GM18499 (cell line): ENCODE measurements at regions not wholly inside any gene's neighbourhood (a gene's known extent, or its start where the extent isn't known, plus 50 kb on each side); places are given as distances from the start of the nearest gene placed in this dataset.
"Not testable (repeated sequence)": the region's sequence is repeated elsewhere in the genome, so short reads cannot be mapped to it uniquely, and the experiment has no call there.

ENCODE experiments used
- ATAC-seq: cut with Tn5 transposase; IDR thresholded peaks from one replicate; pipeline ENCODE4 v1.9.1; 2021; ENCODE audit warnings: moderate number of reproducible peaks; ENCODE audit not compliant: insufficient read depth, unreplicated experiment

DNA sequence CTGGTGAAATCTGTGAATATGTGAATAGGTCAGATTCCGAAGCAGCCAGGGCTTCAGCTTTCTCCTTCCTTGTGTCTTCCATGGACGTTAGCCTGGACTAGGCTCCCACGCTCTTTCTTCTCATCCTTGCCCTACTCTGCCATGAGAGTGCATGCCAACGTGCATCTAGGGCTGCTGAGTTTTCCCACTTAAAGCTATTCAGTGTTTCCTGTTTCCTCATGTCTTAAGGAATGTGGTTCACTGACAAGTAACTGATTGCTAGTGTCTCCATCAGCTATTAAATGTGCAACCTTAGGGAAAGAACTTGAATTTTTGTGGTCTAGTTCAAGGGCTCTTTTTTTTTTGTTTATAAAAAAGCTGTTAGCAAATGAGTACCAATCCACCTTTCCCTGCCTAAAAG, 642.3 kb upstream of the LINC00305 start:
- ATAC-seq: no peak

GRCh38 chr18:64785686-64786085, 636.8 kb upstream of the LINC00305 start:
- no peak for ATAC-seq

DNA sequence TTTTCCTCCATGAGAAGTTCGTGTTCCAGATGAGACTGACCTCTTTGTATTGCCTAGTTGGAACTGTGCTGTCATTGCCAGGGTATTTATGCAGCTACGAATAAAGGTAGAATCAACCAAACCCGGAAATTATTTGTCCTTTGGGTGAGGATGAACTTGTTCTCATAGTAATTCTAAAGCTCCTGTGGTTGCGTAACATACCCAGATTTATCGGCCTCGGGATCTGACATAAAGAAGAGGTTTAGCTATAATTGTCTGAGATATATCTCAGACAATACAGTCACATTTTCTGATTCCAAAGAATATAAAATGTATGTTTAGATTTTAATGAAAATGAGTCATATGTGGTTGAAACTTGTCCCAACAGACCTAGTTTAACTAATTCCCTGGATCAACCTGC, 628.7 kb upstream of the LINC00305 start:
- ATAC-seq: no peak

GRCh38 chr18:64765908-64766307, 617.0 kb upstream of the LINC00305 start:
- ATAC-seq: no peak

DNA sequence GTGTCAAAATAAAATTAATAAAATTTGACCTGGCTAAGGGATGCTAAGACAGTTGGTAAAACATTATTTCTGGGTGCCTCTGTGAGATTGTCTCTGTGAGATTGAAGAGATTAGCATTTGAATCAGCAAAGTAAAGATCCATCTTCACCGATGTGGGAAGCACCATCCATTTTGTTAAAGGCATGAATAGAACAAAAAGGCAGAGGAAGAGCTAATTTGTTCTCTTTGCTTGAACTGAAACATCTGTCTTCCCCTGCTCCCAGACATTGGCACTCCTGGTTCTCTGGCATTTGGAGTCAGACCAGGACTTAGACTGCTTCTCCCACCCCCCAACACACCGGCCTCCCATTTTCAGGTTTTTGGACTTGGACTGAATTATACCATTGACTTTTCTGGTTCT, 603.8 kb upstream of the LINC00305 start:
- no peak for ATAC-seq

- ATAC-seq: no peak
Observed at GRCh38 chr18:64749884-64750283, 601.0 kb upstream of the LINC00305 start.

DNA sequence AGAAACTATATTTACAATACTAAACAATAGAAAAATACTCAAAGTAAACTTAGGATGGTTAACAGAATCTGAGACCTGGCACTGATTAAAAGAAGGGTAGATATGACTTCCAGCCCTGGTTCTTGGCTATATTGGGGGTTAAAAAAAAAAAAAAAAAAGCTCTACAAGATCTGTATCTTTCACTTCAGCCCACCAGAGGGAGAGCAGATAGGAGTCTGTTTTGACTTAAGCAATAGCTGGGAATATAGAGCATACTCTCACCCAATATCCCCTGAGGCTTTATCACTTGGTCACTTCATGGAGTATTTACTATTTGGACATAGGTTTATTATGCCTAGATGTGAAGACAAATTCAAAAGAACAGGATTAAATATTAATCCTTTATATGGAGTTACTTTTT, 598.9 kb upstream of the LINC00305 start:
- no peak for ATAC-seq

- ATAC-seq: no peak
Observed at GRCh38 chr18:64742898-64743297, 594.0 kb upstream of the LINC00305 start.

DNA sequence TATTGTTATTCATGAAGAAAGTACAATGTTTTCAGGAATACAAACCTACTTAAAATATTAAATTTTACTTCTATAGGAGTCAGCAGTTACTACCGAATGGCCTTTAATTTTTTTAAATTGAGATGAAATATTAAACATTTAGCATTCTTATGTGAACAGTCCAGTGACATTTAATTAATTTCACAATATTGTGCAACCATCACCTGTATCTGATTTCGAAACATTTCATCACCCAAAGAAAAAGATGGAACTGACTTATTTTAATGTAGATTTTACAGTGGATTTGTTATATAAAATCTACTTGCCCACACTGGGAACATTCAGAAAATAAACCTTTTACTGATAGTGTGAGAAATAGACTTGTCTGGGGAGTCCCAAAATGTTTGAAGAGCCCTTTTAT, 585.2 kb upstream of the LINC00305 start:
- ATAC-seq: no peak

- ATAC-seq: not testable (repeated sequence)
Observed at GRCh38 chr18:64725657-64726056, 576.8 kb upstream of the LINC00305 start.

DNA sequence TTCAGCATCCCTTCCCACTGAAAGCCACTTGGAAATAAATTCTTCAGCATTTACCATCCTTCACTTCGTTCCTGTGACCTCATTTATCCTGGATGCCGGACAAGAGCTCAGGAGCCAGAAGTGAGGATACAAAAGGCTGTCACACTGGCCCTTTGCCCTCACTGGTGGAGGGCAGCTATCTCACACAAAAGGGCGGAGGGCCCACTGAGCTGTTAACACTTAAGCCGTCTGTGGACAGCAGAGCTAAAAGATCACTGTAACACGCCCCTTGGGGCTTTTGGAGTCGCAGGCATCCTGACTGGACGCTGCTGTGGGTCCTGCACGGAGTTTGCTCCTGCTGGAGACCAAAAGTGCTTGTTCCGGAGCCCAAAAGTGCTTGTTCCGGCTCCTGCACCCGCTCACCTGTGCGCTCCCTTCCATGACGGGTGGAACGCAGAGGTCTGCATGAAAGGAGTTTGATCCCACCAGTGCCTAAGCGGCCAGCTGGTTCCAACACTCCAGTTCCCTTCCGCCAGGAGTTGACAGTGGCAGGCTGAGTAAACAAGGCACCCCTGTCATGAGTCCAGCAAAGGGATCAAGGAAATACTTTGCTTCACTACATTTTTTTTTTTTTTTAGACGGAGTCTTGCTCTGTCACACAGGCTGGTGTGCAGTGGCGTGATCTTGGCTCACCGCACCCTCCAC, 572.0 kb upstream of the LINC00305 start:
- no peak for ATAC-seq

- ATAC-seq: no peak
Observed at GRCh38 chr18:64718808-64719207, 569.9 kb upstream of the LINC00305 start.

- ATAC-seq: no peak
Observed at GRCh38 chr18:64717026-64717425, 568.1 kb upstream of the LINC00305 start.

GRCh38 chr18:64714086-64714485, 565.2 kb upstream of the LINC00305 start:
- ATAC-seq: no peak

GRCh38 chr18:64713284-64713683, 564.4 kb upstream of the LINC00305 start:
- ATAC-seq: peak; percentile 81

DNA sequence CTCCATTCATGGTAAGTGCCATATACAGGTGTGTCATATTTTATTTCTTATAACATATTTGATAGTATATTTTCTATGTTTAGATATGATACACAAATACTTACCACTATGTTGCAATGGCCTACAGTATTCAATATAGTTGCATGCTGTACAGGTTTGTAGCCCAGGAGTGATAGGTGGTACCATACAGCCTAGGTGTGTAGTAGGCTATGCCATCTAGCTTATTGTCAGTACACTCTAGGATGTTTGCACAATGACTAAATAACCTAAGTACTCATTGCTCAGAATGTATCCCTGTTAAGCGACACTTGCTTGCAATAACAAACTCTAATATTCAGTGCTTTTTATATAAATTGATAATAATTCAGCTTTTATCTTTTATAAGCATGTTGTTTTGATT, 563.1 kb upstream of the LINC00305 start:
- ATAC-seq: no peak

GRCh38 chr18:64710105-64710861, 561.4 kb upstream of the LINC00305 start:
- ATAC-seq: no peak

GRCh38 chr18:64707052-64707451, 558.2 kb upstream of the LINC00305 start:
- no peak for ATAC-seq

DNA sequence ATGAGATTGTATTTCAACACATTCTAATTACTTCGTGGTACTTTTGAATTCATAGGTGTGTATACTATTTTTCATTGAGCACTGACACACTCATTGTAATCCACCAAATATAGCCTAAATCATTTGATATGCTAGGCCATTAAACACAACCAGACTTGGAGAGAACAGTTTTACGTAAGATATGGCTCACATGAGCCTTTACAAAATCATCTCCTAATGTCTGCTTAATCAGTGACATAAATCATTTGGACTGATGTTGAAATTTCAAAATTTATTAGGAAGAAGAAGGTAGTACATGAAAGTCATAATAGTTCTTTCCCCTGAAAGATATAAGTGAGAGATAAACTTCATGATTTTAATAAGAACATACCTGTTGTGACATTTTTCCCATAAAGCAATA, 550.2 kb upstream of the LINC00305 start:
- no peak for ATAC-seq

DNA sequence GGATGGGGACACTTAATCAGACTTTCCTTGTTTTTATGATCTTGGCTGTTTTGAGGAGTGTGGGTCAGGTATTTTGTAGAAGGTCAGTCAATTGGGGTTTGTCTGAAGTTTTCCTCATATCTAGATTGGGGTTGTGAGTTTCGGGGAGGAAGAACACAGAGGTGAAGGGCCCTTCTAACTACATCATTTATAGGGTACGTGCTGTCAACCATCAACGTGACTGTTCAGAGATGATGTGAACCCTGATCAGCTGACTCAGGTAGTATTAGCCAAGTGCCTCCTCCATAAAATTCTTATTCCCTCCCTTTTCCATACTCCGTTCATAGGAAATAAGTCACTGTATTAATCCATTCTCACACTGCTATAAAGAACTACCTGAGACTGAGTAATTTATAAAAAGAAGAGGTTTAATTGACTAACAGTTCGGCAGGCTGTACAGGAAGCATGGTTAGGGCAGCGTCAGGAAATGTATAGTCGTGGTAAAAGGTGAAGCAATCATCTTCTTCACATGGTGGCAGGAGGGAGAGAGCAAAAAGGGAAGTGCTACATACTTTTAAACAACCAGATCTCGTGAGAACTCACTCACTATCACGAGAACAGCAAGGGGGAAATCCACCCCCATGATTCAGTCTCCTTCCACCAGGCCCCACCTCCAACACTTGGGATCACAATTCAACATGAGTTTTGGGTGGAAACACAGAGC, 547.1 kb upstream of the LINC00305 start:
- no peak for ATAC-seq

DNA sequence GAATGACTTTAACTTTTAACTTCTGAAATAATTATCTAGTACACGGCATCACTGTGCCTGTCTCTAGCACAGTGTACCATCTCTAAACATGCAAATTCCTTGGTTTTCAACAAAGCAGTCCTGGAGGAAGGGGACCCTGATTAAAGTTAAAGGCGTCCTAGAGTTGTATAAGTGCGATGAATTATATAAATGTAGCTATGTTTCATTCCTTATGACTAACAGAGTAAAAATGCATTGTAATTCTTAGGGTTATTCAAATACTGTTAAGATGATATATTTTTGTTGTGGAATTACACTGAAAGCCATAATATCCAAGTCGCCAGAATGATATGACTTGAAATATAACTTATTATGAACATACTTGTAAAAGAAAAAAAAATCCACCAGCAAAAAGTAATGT, 544.9 kb upstream of the LINC00305 start:
- ATAC-seq: no peak
